Tibial artery (tissue), 4 donors: ENCODE measurements at regions not wholly inside any gene's neighbourhood (a gene's known extent, or its start where the extent isn't known, plus 50 kb on each side); places are given as distances from the start of the nearest gene placed in this dataset.

Experiments used
- DNase-seq, 2 donors: peaks; one replicate each; pipeline ENCODE4 v3.0.0-alpha.2; 2019
- H3K27ac ChIP-seq, 2 donors: fragments of 200-600 bp; sonication (generic) in 1 of 2; 1 replicate in 1 of 2; 2 replicates in 1 of 2; pipeline ENCODE4 v1.5.1; 2018 to 2019; ENCODE audit warnings: mild to moderate bottlenecking in 1 of 2
- H3K27me3 ChIP-seq, 2 donors: fragments of 200-600 bp; sonication (generic) in 1 of 2; one replicate each; pipeline versions ENCODE4 v1.5.1 to v1.6.0; 2016 to 2019
- H3K36me3 ChIP-seq, 3 donors: fragments of 200-600 bp; sonication (generic) in 2 of 3; one replicate each; pipeline ENCODE4 v1.5.1; 2016 to 2019; ENCODE audit warnings: mild to moderate bottlenecking in 2 of 3
- H3K4me1 ChIP-seq, 4 donors: fragments of 200-600 bp; sonication (generic) in 2 of 4; 1 replicate in 3 of 4; 2 replicates in 1 of 4; pipeline ENCODE4 v1.5.1; 2016 to 2019
- H3K4me3 ChIP-seq, 2 donors: fragments of 200-600 bp; sonication (generic) in 1 of 2; 1 replicate in 1 of 2; 2 replicates in 1 of 2; pipeline ENCODE4 v1.5.1; 2018 to 2019; ENCODE audit warnings: mild to moderate bottlenecking in 2 of 2
- H3K9me3 ChIP-seq, 3 donors: fragments of 200-600 bp; sonication (generic) in 1 of 3; one replicate each; pipeline ENCODE4 v1.5.1; 2016 to 2019
- CTCF ChIP-seq, 2 experiments: fragments of 200-600 bp in 1 of 2; fragments of 450-650 bp in 1 of 2; IDR thresholded peaks; one replicate each; pipeline ENCODE4 v1.5.1; 2017 to 2019; ENCODE audit warnings: antibody characterized with exemption in 2 of 2, mild to moderate bottlenecking in 1 of 2, moderate library complexity in 1 of 2
- intact Hi-C: fragments of 100-400 bp; cut with DNase I; formaldehyde crosslinking; loops from one replicate; pipeline ENCODE4 v1.15.0; 2023; ENCODE audit warnings: low total_unique reads

GRCh38 chr10:130958981-130959751 lies 352.4 kb downstream of the TCERG1L start:
- intact Hi-C loops: no loop called here
- no peak overlapping the region for H3K27ac ChIP-seq

GRCh38 chr10:130959752-130960195 lies 351.7 kb downstream of the TCERG1L start:
- no peaks in the 10 kb centered on the region for H3K4me1 ChIP-seq
- no peak overlapping the region for H3K27ac ChIP-seq
- no peak for TF ChIP-seq CTCF (IDR thresholded peaks at IDR 0.05)
- no peaks in the 10 kb centered on the region for H3K27me3 ChIP-seq
- H3K9me3 ChIP-seq: no peaks in the 10 kb centered on the region
- no peaks in the 10 kb centered on the region for H3K36me3 ChIP-seq
- no peak overlapping the region for H3K4me3 ChIP-seq
- intact Hi-C loops: no loop called here
- DNase-seq: no peak

More at GRCh38 chr10:130958981-130959751, 352.4 kb downstream of the TCERG1L start:
- H3K36me3 ChIP-seq: no peaks in the 10 kb centered on the region
- H3K9me3 ChIP-seq: no peaks in the 10 kb centered on the region
- DNase-seq: peak in 1 of 2 donors; percentile 17
- no peaks in the 10 kb centered on the region for H3K4me1 ChIP-seq
- H3K4me3 ChIP-seq: no peak overlapping the region
- H3K27me3 ChIP-seq: no peaks in the 10 kb centered on the region
- TF ChIP-seq CTCF (IDR thresholded peaks at IDR 0.05): no peak

GRCh38 chr10:130960531-130960930 lies 351.0 kb downstream of the TCERG1L start:
- Histone ChIP-seq H3K4me1 (no peaks in the 10 kb centered on the region), H3K9me3 (no peaks in the 10 kb centered on the region), H3K27ac (no peak overlapping the region), H3K36me3 (no peaks in the 10 kb centered on the region), H3K27me3 (no peaks in the 10 kb centered on the region), H3K4me3 (no peak overlapping the region)
- intact Hi-C loops: no loop called here
- no peak for TF ChIP-seq CTCF (IDR thresholded peaks at IDR 0.05)
- peak in 1 of 2 donors; percentile 15 for DNase-seq

GRCh38 chr10:130961506-130962239 lies 349.8 kb downstream of the TCERG1L start:
- H3K27ac ChIP-seq: no peak overlapping the region
- intact Hi-C loops: no loop called here
- no peaks in the 10 kb centered on the region for H3K4me1 ChIP-seq
- H3K9me3 ChIP-seq: no peaks in the 10 kb centered on the region
- peak in 1 of 2 donors; percentile 10 for DNase-seq
- H3K27me3 ChIP-seq: no peaks in the 10 kb centered on the region
- no peak overlapping the region for H3K4me3 ChIP-seq
- H3K36me3 ChIP-seq: no peaks in the 10 kb centered on the region
- TF ChIP-seq CTCF (IDR thresholded peaks at IDR 0.05): no peak

- Histone ChIP-seq H3K27ac (no peak overlapping the region), H3K36me3 (no peaks in the 10 kb centered on the region), H3K9me3 (no peaks in the 10 kb centered on the region), H3K4me1 (no peaks in the 10 kb centered on the region), H3K4me3 (no peak overlapping the region), H3K27me3 (no peaks in the 10 kb centered on the region)
- DNase-seq: peak in 1 of 2 donors; percentile 14
- intact Hi-C loops: no loop called here
- TF ChIP-seq CTCF (IDR thresholded peaks at IDR 0.05): no peak
Measured at GRCh38 chr10:130962240-130963051, 349.1 kb downstream of the TCERG1L start.
